SJSA1 (cell line): ENCODE measurements at regions not wholly inside any gene's neighbourhood (a gene's known extent, or its start where the extent isn't known, plus 50 kb on each side); places are given as distances from the start of the nearest gene placed in this dataset.

Experiments used
- DNase-seq, 2 experiments: peaks; one replicate each; pipeline ENCODE4 v3.0.0-alpha.2; 2015 to 2020; ENCODE audit warnings: low spot score in 2 of 2, low read depth in 1 of 2
- H3K27ac ChIP-seq: fragments of 250-450 bp; sonication (Bioruptor Pico); 2 replicates; pipeline ENCODE4 v1.5.1; 2020; ENCODE audit warnings: mild to moderate bottlenecking, moderate library complexity
- H3K27me3 ChIP-seq: fragments of 250-450 bp; sonication (Bioruptor Pico); replicated peaks from 2 replicates; pipeline ENCODE4 v1.5.1; 2020; ENCODE audit warnings: mild to moderate bottlenecking, moderate library complexity
- H3K36me3 ChIP-seq: fragments of 250-450 bp; sonication (Bioruptor Pico); 2 replicates; pipeline ENCODE4 v1.5.1; 2020; ENCODE audit warnings: mild to moderate bottlenecking
- H3K4me1 ChIP-seq: fragments of 250-450 bp; sonication (Bioruptor Pico); replicated peaks from 2 replicates; pipeline ENCODE4 v1.6.1; 2021; ENCODE audit warnings: mild to moderate bottlenecking
- H3K4me3 ChIP-seq: fragments of 250-450 bp; sonication (Bioruptor Pico); 2 replicates; pipeline ENCODE4 v1.5.1; 2020; ENCODE audit warnings: mild to moderate bottlenecking
- H3K9me3 ChIP-seq: fragments of 250-450 bp; sonication (Bioruptor Pico); replicated peaks from 2 replicates; pipeline ENCODE4 v1.5.1; 2020; ENCODE audit warnings: mild to moderate bottlenecking

DNA sequence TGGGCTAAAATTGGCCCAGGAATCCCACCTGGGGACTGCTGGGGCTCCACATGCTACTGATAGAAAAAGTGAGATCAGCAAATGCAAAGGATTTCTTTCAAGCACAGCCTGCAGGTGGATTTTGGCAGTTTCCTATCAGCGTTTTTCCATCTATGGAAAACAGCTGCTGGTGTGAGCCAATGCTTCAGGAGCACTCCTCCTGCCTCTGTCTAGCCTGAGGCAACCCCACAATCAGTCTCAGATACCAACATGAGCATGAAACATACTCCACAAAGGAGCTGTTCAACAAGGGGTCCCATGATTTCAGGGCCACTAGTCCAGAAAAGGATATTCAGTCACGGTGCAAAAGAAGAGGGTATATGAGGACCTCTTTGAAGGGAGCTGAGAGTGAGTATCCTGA is 311.5 kb upstream of the THBS1 start:
- Histone ChIP-seq H3K27ac (no peak overlapping the region), H3K27me3 (no peaks in the 10 kb centered on the region), H3K9me3 (no peaks in the 10 kb centered on the region), H3K4me1 (peaks cover 64% of the 10 kb centered on the region), H3K4me3 (no peak overlapping the region), H3K36me3 (no peaks in the 10 kb centered on the region)
- no peak for DNase-seq

DNA sequence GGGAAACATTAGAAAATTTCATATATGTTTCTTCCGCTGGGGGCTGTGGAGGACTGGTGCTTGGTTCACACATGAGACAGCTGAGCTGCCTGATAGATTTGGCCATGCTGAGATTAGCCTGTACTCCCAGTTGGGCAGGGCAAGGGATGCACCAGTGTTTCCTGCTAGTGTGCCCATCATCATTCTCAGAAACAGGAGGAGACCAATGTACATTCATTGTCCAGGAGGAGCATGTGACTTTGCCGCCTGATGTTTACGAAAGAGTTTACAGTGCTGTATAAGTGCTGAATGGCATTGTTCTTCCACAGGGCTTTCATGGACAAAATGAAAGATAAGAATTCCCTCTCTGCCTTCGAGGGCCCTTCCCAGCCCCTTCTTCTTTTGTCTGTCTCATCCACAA is 311.1 kb upstream of the THBS1 start:
- Histone ChIP-seq H3K27me3 (no peaks in the 10 kb centered on the region), H3K4me1 (peaks cover 67% of the 10 kb centered on the region), H3K9me3 (no peaks in the 10 kb centered on the region), H3K4me3 (no peak overlapping the region), H3K36me3 (no peaks in the 10 kb centered on the region), H3K27ac (peak overlapping the region; percentile 84)
- no peak for DNase-seq

- peaks cover 67% of the 10 kb centered on the region for H3K4me1 ChIP-seq
- H3K27me3 ChIP-seq, result no peaks in the 10 kb centered on the region
- peak in 1 of 2 experiments; percentile 38 for DNase-seq
- H3K27ac ChIP-seq, result peak overlapping the region; percentile 84
- H3K9me3 ChIP-seq, result no peaks in the 10 kb centered on the region
- H3K4me3 ChIP-seq, result no peak overlapping the region
- H3K36me3 ChIP-seq, result no peaks in the 10 kb centered on the region
These were observed 310.5 kb upstream of the THBS1 start for GRCh38 chr15:39270221-39270855.

DNA sequence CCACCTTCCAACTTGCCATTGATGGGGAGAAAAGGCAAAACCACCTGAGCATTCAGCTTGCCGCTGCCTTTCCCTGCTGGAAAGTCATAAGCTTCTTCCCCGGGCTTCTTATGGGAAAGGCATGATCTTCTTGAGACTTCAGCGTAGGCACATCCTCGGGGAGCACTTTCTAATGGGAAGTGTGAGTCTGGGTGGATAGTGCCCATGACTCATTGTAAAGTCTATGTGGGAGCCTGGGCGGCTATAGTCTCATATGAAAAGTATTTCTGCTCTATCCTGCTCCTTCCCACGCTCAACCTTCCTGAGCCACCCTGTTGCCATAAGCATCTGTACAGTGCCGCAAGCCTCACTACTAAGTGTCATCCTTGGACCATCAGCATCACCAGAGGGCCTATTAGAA is 309.9 kb upstream of the THBS1 start:
- Histone ChIP-seq H3K9me3 (no peaks in the 10 kb centered on the region), H3K4me3 (no peak overlapping the region), H3K4me1 (peaks cover 69% of the 10 kb centered on the region), H3K27me3 (no peaks in the 10 kb centered on the region), H3K36me3 (no peaks in the 10 kb centered on the region), H3K27ac (peak overlapping the region; percentile 84)
- peak; percentile 75 to 82 for DNase-seq

DNA sequence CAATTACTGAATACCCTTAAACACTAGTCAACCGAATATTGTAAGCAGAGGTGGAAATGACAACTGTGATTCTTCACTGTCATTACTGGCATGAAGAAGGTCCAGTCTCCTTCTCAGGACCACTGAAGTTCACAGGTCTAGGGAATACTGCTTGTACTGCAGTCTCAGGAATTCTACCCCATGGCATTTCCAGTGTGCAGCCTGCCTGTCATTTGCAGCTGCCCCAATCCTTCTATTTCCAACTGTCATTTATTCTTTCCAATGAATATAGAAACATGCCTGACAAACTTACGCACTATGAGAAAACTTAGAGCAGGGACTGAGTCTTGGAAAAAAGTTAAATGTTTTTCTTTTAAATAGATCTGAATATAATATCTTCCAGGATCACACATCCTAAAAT is 308.0 kb upstream of the THBS1 start:
- Histone ChIP-seq H3K27me3 (no peaks in the 10 kb centered on the region), H3K27ac (no peak overlapping the region; the same call in 1 of the 2 replicates), H3K36me3 (no peaks in the 10 kb centered on the region), H3K4me3 (no peak overlapping the region), H3K9me3 (no peaks in the 10 kb centered on the region), H3K4me1 (peaks cover 62% of the 10 kb centered on the region)
- DNase-seq, result no peak

DNA sequence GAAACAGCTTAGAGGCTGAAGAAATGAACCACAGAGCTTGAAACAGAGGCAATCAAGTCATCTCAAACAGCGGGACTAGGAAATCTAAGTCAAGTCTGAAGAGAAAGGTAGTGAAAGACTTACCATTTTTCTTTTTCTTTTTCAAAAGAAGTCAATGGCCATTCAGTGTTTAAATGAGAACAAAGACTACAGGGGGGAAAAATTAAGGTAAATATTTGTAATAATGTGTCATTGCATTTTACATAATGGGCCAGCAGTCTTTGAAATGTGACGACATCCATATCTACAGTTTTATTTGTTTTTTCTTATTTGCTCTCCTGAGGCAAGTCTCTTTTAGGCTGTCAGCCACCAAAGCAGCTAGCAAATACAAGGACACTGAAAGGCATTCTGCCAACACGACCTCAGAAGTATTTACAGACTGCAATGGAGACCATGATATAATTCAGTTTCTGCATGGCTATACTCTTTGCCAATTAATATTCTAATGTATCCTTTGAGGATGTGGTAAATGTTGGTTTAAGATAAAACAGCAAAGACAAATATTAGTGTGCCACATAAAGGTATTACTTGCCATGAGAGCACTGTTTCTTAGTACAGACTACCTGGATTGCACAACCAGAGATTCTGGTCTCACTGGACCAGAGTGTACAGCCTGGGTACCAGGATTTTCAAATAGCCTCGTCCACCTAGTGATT is 307.0 kb upstream of the THBS1 start:
- H3K27ac ChIP-seq, result peak overlapping the region; percentile 64
- H3K9me3 ChIP-seq, result no peaks in the 10 kb centered on the region
- no peak overlapping the region for H3K4me3 ChIP-seq
- H3K27me3 ChIP-seq, result no peaks in the 10 kb centered on the region
- H3K4me1 ChIP-seq, result peaks cover 62% of the 10 kb centered on the region
- H3K36me3 ChIP-seq, result no peaks in the 10 kb centered on the region
- peak; percentile 58 to 63 for DNase-seq

DNA sequence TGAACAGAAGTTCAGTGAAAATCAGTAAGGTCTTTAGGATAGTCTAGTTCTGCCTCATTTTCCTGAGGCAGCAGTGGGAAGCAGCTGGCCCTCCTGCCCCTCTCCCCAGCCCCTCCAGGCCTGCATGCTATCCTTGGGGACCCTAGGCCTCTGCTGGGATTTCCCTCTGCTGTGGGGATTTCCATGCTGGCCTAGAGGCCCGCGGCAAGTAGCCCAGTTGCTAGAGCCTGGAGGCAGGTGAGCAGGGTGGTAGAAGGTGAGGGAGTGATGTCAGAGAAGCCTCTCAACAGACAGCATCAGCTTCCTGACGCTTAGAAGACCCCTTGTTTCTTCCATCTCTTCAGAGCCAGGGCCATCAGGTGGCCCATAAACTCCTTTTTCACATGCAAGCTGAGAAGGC is 305.8 kb upstream of the THBS1 start:
- no peaks in the 10 kb centered on the region for H3K9me3 ChIP-seq
- DNase-seq, result no peak
- no peaks in the 10 kb centered on the region for H3K36me3 ChIP-seq
- peaks cover 59% of the 10 kb centered on the region for H3K4me1 ChIP-seq
- no peak overlapping the region for H3K27ac ChIP-seq
- no peaks in the 10 kb centered on the region for H3K27me3 ChIP-seq
- H3K4me3 ChIP-seq, result no peak overlapping the region

DNA sequence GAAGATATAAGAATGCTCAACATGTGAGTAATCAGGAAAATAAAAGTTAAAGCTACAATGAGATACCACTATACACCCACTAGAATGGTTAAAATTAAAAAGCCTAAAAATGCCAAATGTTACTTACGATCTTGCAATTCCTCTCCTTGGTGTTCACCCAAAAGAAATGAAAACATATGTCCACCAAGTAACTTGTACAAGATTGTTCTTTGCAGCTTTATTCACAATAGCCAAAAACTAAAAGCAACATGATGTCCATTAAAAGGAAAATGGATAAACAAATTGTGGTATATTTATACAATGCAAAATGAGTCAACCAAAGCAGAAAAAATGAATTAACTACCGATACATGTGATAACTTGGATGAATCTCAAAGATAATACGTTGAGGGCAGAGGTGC is 301.6 kb upstream of the THBS1 start:
- Histone ChIP-seq H3K9me3 (no peaks in the 10 kb centered on the region), H3K4me3 (no peak overlapping the region), H3K27ac (no peak overlapping the region), H3K36me3 (no peaks in the 10 kb centered on the region), H3K4me1 (peaks cover 34% of the 10 kb centered on the region), H3K27me3 (no peaks in the 10 kb centered on the region)
- DNase-seq, result no peak

DNA sequence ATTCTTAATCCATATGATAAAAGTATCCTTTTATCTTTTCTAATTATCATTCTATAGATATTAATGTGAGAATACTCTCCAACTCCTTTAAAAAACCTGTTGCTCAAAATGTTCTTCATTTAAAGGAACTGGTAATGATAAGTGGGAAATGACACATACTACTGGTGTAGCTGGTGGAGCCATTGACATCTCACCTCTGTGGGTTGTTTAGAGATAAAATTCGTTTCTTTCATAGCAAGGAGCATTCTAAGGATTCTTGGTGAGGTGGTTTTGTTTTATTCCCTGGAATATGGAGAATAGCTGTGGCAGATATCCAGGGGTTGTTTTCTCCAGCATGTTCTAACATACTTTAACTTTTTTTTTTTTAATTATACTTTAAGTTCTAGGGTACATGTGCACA is 299.8 kb upstream of the THBS1 start:
- no peak for DNase-seq
- H3K36me3 ChIP-seq, result no peaks in the 10 kb centered on the region
- no peaks in the 10 kb centered on the region for H3K9me3 ChIP-seq
- no peak overlapping the region for H3K27ac ChIP-seq
- no peak overlapping the region for H3K4me3 ChIP-seq
- no peaks in the 10 kb centered on the region for H3K27me3 ChIP-seq
- H3K4me1 ChIP-seq, result peaks cover 46% of the 10 kb centered on the region

DNA sequence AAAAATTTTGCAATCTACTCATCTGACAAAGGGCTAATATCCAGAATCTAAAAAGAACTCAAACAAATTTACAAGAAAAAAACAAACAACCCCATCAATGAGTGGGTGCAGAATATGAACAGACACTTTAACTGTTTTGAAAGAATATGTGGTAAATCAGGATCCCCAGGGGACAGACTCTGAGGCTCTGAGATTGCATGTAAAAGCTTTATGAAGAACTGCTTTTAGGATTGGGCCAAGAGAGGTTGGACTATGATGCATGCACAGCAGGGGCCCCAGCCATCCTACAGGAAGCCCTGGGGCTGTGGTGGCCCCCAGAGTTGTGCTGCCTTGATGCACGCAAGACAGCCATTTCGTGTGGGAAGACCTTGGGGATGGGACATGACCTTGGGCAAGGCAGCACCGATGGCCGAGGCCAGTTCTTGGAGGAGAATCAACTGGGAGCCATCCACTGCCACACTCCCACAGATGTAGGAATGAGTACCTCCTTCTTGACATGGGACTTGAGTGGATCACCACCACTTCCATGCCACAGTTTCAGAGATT is 298.1 kb upstream of the THBS1 start:
- H3K27me3 ChIP-seq, result no peaks in the 10 kb centered on the region
- H3K27ac ChIP-seq, result peak overlapping the region; percentile 10; the same call in 1 of the 2 replicates
- no peak for DNase-seq
- H3K4me3 ChIP-seq, result no peak overlapping the region
- no peaks in the 10 kb centered on the region for H3K36me3 ChIP-seq
- H3K9me3 ChIP-seq, result no peaks in the 10 kb centered on the region
- peaks cover 57% of the 10 kb centered on the region for H3K4me1 ChIP-seq

- H3K4me1 ChIP-seq, result peaks cover 60% of the 10 kb centered on the region
- no peaks in the 10 kb centered on the region for H3K9me3 ChIP-seq
- no peaks in the 10 kb centered on the region for H3K36me3 ChIP-seq
- no peak for DNase-seq
- peak overlapping the region; percentile 10 for H3K27ac ChIP-seq
- no peaks in the 10 kb centered on the region for H3K27me3 ChIP-seq
- no peak overlapping the region for H3K4me3 ChIP-seq
These were observed 297.3 kb upstream of the THBS1 start for GRCh38 chr15:39283531-39283930.

DNA sequence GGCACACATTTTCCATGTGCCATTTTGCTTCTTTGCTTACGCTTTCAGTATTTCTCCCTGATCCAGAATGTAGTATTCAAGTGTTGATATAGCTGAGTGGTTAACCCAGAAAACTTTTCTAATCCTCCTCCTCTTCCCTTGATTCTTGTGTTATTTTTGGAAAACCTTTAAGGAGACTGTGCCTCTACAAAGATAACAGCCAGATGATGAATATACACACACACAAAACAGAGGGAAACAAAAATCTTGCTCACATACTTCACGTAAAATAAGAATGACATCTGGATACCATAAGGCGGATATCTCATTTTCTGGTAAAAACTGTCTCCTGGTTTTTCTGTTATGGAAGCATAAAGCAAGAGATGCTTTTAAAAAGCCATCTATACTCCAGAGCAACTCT is 295.8 kb upstream of the THBS1 start:
- no peaks in the 10 kb centered on the region for H3K9me3 ChIP-seq
- no peaks in the 10 kb centered on the region for H3K36me3 ChIP-seq
- no peak overlapping the region for H3K4me3 ChIP-seq
- no peak overlapping the region for H3K27ac ChIP-seq
- no peak for DNase-seq
- peaks cover 58% of the 10 kb centered on the region for H3K4me1 ChIP-seq
- no peaks in the 10 kb centered on the region for H3K27me3 ChIP-seq

GRCh38 chr15:39285663-39286062 is 295.2 kb upstream of the THBS1 start:
- Histone ChIP-seq H3K4me1 (peaks cover 58% of the 10 kb centered on the region), H3K27ac (no peak overlapping the region), H3K9me3 (no peaks in the 10 kb centered on the region), H3K4me3 (no peak overlapping the region), H3K36me3 (no peaks in the 10 kb centered on the region), H3K27me3 (no peaks in the 10 kb centered on the region)
- DNase-seq, result no peak

GRCh38 chr15:39286706-39287105 is 294.2 kb upstream of the THBS1 start:
- Histone ChIP-seq H3K9me3 (no peaks in the 10 kb centered on the region), H3K4me3 (no peak overlapping the region), H3K36me3 (no peaks in the 10 kb centered on the region), H3K4me1 (peaks cover 58% of the 10 kb centered on the region), H3K27ac (peak overlapping the region; percentile 39), H3K27me3 (no peaks in the 10 kb centered on the region)
- peak in 1 of 2 experiments; percentile 68 for DNase-seq
